C4-2B (cell line): ENCODE measurements at regions not wholly inside any gene's neighbourhood (a gene's known extent, or its start where the extent isn't known, plus 50 kb on each side); places are given as distances from the start of the nearest gene placed in this dataset.

Experiments
- ZFX ChIP-seq: fragments of 450-650 bp; IDR thresholded peaks from 2 replicates; pipeline ENCODE4 v1.6.1; 2017
- TF ChIP-seq, protein P1 (sequence below): fragments of 450-650 bp; conservative IDR thresholded peaks from 2 replicates; pipeline ENCODE4 v1.5.1; 2017; ENCODE audit warnings: mild to moderate bottlenecking

DNA sequence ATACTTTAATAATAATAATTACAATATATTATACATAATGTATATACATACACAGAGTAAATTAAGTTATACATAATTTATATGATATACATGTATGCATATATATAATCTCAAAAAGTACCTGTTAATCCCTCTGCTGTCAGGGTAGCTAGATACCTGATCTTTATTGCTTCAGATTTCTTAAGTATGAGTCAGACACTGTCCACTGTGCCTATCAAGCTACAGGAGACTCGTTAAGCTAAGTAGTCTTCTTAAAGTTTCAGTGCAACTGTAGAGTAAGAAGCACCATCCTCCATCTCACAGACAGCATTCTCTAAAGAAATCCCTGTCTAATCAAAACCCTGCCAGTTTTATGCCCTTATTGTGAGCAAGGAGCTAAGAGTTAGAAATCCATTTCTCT, 428.7 kb downstream of the RERGL start:
- TF ChIP-seq, protein P1, sequence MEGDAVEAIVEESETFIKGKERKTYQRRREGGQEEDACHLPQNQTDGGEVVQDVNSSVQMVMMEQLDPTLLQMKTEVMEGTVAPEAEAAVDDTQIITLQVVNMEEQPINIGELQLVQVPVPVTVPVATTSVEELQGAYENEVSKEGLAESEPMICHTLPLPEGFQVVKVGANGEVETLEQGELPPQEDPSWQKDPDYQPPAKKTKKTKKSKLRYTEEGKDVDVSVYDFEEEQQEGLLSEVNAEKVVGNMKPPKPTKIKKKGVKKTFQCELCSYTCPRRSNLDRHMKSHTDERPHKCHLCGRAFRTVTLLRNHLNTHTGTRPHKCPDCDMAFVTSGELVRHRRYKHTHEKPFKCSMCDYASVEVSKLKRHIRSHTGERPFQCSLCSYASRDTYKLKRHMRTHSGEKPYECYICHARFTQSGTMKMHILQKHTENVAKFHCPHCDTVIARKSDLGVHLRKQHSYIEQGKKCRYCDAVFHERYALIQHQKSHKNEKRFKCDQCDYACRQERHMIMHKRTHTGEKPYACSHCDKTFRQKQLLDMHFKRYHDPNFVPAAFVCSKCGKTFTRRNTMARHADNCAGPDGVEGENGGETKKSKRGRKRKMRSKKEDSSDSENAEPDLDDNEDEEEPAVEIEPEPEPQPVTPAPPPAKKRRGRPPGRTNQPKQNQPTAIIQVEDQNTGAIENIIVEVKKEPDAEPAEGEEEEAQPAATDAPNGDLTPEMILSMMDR, result no peak
- no peak for TF ChIP-seq ZFX
